T-helper 17 cell (primary cell): ENCODE measurements at regions not wholly inside any gene's neighbourhood (a gene's known extent, or its start where the extent isn't known, plus 50 kb on each side); places are given as distances from the start of the nearest gene placed in this dataset.
A peak's percentile ranks its signal among the peaks of the same experiment; 100 is the strongest.
"Not testable (repeated sequence)": the region's sequence is repeated elsewhere in the genome, so short reads cannot be mapped to it uniquely, and the experiment has no call there.

ENCODE experiments used
- ATAC-seq: fragments of 150-1000 bp; cut with Tn5 transposase; 2 replicates; pipeline ENCODE4 v1.10.0; 2021; ENCODE audit warnings: mild to moderate bottlenecking, moderate library complexity
- DNase-seq, 3 donors: peaks; one replicate each; pipeline versions ENCODE4 v3.0.0 to v3.0.0-alpha.2; 2020 to 2021
- H3K9me3 ChIP-seq: one replicate; pipeline ENCODE4 v1.7.0; 2013; ENCODE audit warnings: low read length, mild to moderate bottlenecking; ENCODE audit not compliant: control insufficient read depth, poor library complexity, severe bottlenecking
- H3K27ac Mint-ChIP-seq: one replicate; pipeline ENCODE4 v1.8.0; 2022; ENCODE audit warnings: mild to moderate bottlenecking, moderate library complexity, mixed read lengths
- H3K27me3 Mint-ChIP-seq: one replicate; pipeline ENCODE4 v1.8.0; 2022; ENCODE audit warnings: mixed read lengths
- H3K36me3 Mint-ChIP-seq: one replicate; pipeline ENCODE4 v1.8.0; 2022; ENCODE audit warnings: low read depth, mixed read lengths
- H3K4me1 Mint-ChIP-seq: one replicate; pipeline ENCODE4 v1.8.0; 2022; ENCODE audit warnings: mild to moderate bottlenecking, mixed read lengths
- H3K4me3 Mint-ChIP-seq: one replicate; pipeline ENCODE4 v1.8.0; 2022; ENCODE audit warnings: mild to moderate bottlenecking, moderate library complexity, mixed read lengths

DNA sequence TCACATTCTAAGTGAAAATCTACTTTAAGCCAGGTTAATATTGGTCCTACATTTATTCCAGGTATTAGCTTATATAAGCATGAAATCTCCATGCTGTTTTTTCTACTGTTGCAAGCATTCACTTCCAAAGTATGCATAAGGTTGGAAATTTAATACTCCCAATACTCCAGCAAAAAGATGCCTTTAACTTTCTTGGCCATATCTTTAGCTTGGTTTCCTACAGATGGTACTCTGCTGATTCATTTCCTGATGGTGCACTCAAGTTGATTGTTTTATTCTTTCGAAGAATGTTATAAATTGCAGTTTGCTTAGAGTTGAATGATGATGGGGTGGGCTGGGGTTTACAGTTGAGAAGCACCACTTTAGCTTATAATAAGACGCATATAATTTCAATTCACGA lies 330.2 kb downstream of the PTTG2 start:
- Mint-ChIP-seq H3K4me1 (no peaks in the 10 kb centered on the region), H3K27me3 (no peaks in the 10 kb centered on the region), H3K27ac (no peak overlapping the region), H3K36me3 (no peaks in the 10 kb centered on the region), H3K4me3 (no peak overlapping the region)
- ATAC-seq (no peak), DNase-seq (no peak)
- H3K9me3 ChIP-seq = peaks cover 5% of the 10 kb centered on the region

DNA sequence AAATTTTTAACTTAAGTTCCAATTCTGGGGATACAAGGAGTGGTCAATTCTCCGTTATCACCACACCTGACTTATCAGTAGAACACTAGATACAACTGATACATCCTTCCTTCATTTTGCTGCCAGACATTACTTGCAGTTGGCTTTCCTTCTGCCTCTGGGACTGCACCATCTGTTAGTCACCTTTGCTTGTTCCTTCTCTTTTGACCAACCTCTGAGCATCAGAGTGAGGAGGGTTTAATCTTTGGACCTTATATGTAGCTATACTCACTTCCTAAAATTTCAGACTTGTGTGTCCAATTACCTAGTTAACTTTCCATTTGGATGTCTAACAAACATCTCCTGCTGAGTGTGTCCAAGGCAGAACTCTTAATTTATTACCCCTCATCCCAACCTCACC lies 330.7 kb downstream of the PTTG2 start:
- peaks cover 5% of the 10 kb centered on the region for H3K9me3 ChIP-seq
- no peak for ATAC-seq
- DNase-seq = no peak
- Mint-ChIP-seq H3K27ac (no peak overlapping the region), H3K27me3 (no peaks in the 10 kb centered on the region), H3K4me1 (no peaks in the 10 kb centered on the region), H3K36me3 (no peaks in the 10 kb centered on the region), H3K4me3 (no peak overlapping the region)

DNA sequence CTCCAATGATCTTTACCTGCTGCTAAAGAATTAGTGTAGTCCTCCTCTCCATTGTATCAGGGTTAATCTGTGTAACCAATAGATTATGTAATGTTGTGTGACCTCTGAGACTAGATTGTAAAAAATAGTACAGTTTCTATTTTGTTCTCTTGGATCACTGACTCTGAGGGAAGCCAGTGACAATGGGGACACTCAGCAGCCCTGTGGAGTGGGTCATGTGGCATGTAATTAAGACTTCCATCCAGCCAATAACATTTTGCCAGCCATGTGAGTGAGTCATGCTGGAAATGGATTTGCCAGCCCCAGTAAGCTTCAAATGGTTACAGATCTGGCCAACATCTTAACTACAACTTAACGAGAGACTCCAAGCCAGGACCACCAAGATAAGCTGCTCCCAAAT lies 332.3 kb downstream of the PTTG2 start:
- Mint-ChIP-seq H3K4me1 (no peaks in the 10 kb centered on the region), H3K36me3 (no peaks in the 10 kb centered on the region), H3K4me3 (no peak overlapping the region), H3K27me3 (no peaks in the 10 kb centered on the region), H3K27ac (no peak overlapping the region)
- H3K9me3 ChIP-seq = peaks cover 5% of the 10 kb centered on the region
- no peak for DNase-seq
- ATAC-seq = no peak

DNA sequence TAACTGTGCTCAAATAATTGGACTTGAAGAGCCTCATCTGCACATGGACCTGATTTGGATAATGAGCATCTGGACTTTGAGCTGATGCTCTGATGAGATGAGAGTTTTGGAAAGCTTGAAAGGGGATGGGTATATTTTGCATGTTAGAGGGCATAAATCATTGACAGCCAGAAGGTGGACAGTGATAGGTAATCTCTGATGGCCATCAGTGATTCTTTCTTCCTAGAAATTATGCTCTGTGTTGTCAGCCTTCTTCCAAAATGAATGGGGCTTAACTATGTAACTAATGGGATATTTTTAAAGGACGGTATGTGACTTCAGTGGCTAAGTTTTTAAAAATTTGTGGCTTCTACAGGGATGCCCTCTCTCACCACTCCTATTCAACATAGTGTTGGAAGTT lies 334.0 kb downstream of the PTTG2 start:
- Mint-ChIP-seq H3K4me3 (no peak overlapping the region), H3K27ac (no peak overlapping the region), H3K27me3 (no peaks in the 10 kb centered on the region), H3K4me1 (no peaks in the 10 kb centered on the region), H3K36me3 (no peaks in the 10 kb centered on the region)
- no peak for ATAC-seq
- DNase-seq = no peak
- peaks cover 13% of the 10 kb centered on the region for H3K9me3 ChIP-seq

DNA sequence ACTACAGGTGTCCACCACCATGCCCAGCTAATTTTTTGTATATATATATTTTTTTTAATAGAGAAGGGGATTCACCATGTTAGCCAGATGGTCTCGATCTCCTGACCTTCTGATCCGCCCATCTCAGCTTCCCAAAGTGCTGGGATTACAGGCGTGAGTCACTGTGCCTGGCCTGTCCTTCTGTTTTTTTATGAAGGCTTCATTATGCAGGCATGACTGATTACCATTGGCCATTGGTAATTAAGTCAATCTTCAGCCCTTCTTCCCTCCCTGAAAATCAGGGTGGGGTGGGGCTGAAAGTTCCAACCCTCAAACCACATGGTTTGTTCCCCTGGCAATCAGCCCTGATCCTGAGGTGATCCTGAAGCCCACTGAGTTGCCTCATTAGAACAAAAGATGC lies 336.9 kb downstream of the PTTG2 start:
- H3K9me3 ChIP-seq = peaks cover 13% of the 10 kb centered on the region
- Mint-ChIP-seq H3K27ac (no peak overlapping the region), H3K36me3 (no peaks in the 10 kb centered on the region), H3K4me1 (no peaks in the 10 kb centered on the region), H3K27me3 (no peaks in the 10 kb centered on the region), H3K4me3 (no peak overlapping the region)
- ATAC-seq = no peak
- DNase-seq = no peak

DNA sequence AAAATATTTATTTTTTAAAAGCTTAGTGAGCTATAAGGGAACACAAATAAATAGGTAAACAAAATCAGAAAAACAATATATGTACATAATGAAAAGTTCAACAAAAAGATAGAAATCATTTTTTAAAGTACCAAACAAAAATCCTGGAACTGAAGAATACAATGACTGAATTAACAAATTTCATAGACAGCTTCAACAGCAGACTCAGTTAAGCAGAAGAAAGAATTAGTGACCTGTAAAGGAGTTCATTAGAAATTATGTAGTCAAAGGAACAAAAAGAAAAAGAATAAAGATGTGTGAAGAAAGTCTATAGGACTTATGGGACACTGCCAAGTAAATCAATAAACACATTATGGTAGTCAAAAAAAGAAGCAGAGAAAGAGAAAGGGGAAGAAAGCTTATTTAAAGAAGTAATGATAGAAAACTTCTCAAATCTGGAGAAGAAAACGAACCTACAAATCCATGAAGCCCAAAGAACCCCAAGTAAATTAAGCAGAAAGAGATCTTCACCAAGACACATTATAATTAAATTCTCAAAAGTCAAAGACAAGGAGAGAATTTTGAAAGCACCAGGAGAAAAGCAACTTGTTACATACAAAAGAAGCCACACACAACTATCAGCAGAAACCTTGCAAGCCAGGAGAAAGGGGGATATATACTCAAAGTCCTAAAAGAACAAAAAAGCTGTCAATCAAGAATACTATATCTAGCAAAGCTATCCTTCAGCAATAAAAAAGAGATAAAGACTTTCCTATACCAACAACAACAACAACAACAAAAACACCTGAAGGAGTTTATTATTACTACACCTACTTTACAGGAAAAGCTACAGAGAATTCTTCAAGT lies 338.9 kb downstream of the PTTG2 start:
- peaks cover 8% of the 10 kb centered on the region for H3K9me3 ChIP-seq

DNA sequence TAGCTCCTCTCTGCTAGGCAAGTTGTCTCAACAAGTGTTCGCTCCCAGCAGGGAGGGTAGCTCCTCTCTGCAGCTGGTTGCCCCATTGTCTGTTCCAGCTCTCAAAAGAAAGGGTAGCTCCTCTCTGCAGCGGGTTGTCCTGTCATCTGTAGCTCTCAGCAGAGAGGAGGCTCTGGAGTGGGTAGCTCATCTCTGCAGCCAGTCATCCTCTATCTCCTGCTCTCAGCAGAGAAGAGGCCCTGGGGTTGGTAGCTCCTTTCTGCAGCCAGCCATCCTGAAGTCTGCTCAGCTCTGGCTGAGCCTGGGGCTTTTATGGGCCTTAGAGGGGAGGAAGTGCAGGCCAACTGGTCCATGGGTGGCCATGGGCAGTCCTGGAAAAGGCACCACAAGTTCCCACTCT lies 342.7 kb downstream of the PTTG2 start:
- no peaks in the 10 kb centered on the region for H3K36me3 Mint-ChIP-seq

More for the DNA sequence above, 338.9 kb downstream of the PTTG2 start:
- H3K27ac Mint-ChIP-seq = no peak overlapping the region
- H3K4me1 Mint-ChIP-seq = no peaks in the 10 kb centered on the region
- ATAC-seq = no peak
- H3K27me3 Mint-ChIP-seq = no peaks in the 10 kb centered on the region
- no peak for DNase-seq
- no peak overlapping the region for H3K4me3 Mint-ChIP-seq
- H3K36me3 Mint-ChIP-seq = no peaks in the 10 kb centered on the region

DNA sequence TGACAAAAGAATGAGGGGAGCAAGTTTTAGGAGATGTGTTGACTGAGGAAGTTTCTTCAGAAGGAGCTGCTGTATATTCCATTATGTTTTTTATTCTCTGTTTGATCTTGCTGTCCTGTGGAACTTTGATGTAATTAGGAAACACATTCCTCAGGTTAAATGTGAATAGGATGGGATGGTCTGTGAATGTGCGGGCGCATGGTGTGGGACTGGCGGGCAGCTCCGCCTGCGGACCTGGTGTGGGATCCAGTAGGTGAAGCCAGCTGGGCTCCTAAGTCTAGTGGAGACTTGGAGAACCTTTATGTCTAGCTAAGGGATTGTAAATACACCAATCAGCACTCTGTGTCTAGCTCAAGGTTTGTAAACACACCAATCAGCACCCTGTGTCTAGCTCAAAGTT lies 344.3 kb downstream of the PTTG2 start:
- DNase-seq, H3K27me3 Mint-ChIP-seq, H3K9me3 ChIP-seq, H3K4me3 Mint-ChIP-seq, H3K27ac Mint-ChIP-seq, H3K36me3 Mint-ChIP-seq, ATAC-seq: not testable (repeated sequence)
- H3K4me1 Mint-ChIP-seq = peaks cover 18% of the 10 kb centered on the region

More for the DNA sequence above, 342.7 kb downstream of the PTTG2 start:
- Mint-ChIP-seq H3K4me3 (no peak overlapping the region), H3K4me1 (peaks cover 13% of the 10 kb centered on the region), H3K27ac (no peak overlapping the region), H3K27me3 (no peaks in the 10 kb centered on the region)
- ATAC-seq = no peak
- DNase-seq = no peak
- H3K9me3 ChIP-seq = peaks cover 8% of the 10 kb centered on the region

DNA sequence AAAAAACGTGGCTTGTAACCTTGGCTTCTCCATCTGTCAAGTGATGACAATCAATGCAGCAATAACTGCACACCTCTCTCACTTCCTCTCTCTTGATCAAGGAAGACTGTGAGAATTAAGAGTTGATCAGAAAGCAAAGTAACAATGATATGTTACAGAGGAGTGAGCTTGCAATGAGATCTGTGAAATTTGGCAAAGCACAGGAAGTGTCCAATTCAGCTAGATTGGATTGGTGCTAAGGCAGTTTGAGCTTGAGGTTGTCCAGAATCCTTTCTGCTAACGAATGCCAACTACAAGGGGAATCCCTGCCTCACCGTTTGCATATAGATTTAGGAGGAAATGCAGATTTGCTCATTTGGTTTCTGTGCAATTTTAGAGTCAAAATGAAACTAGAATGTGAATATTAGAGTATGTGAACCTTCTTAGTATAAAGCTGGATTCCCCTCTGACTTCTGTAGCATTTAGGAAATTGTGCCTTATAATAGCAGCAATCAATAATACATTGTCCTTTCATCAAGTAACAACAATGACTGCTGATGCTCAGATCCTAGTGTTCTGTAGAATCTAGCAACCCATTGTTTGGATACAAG lies 346.4 kb downstream of the PTTG2 start:
- Mint-ChIP-seq H3K4me1 (peaks cover 38% of the 10 kb centered on the region), H3K36me3 (no peaks in the 10 kb centered on the region), H3K4me3 (peak overlapping the region; percentile 28), H3K27me3 (no peaks in the 10 kb centered on the region), H3K27ac (peak overlapping the region; percentile 75)
- ATAC-seq = no peak
- no peak for DNase-seq
- no peaks in the 10 kb centered on the region for H3K9me3 ChIP-seq

DNA sequence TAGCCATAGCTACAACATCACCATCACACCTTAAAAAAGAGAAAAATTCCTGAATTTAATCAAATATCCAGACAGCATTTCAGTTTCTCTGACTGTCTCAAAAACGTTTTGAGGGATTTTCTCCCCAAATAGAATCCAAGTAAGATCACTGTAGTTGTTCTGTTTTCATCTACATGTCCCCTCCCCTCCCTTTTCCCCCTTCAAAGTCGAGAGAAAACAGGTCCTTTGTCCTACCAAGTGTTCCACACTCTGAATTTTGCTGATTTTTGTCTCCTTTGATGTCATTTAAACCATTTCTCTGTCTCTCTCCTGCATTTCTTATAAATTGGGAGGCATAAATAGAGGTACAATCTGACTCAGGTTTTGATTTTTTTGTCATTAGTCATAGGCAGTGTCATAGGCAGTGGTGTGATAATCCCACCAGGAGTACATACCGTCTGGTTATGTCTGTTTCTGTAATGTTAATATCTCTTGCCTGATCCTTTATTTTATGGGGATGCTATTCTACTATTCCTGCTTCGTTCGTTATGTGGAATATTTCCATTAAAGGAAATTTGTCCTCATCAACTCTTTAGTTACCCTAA lies 348.6 kb downstream of the PTTG2 start:
- H3K4me1 Mint-ChIP-seq = peaks cover 44% of the 10 kb centered on the region
- no peaks in the 10 kb centered on the region for H3K27me3 Mint-ChIP-seq
- no peaks in the 10 kb centered on the region for H3K9me3 ChIP-seq
- ATAC-seq (no peak), DNase-seq (no peak)
- H3K36me3 Mint-ChIP-seq = peaks cover 4% of the 10 kb centered on the region
- H3K4me3 Mint-ChIP-seq = no peak overlapping the region
- H3K27ac Mint-ChIP-seq = peak overlapping the region; percentile 83

DNA sequence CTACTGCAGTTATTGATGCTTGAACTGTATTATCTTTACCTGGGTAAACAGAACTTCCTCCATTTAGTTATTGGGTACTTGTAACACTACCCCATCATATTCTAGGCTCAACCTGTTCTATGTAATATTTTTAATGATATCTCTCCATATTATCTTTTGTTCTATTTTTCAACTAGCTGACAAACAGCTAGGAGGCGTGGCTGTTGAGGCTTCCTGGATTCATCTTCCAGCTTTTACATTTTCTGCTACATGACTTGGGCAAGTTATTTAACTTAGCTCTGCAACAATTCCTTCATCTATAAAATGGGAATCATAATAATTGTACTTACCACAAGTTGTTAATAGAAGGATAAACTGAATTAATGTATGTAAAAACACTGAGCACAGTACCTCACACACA lies 349.3 kb downstream of the PTTG2 start:
- Mint-ChIP-seq H3K36me3 (peaks cover 4% of the 10 kb centered on the region), H3K27me3 (no peaks in the 10 kb centered on the region), H3K27ac (peak overlapping the region; percentile 83), H3K4me3 (no peak overlapping the region), H3K4me1 (peaks cover 48% of the 10 kb centered on the region)
- no peaks in the 10 kb centered on the region for H3K9me3 ChIP-seq
- DNase-seq (no peak), ATAC-seq (no peak)

DNA sequence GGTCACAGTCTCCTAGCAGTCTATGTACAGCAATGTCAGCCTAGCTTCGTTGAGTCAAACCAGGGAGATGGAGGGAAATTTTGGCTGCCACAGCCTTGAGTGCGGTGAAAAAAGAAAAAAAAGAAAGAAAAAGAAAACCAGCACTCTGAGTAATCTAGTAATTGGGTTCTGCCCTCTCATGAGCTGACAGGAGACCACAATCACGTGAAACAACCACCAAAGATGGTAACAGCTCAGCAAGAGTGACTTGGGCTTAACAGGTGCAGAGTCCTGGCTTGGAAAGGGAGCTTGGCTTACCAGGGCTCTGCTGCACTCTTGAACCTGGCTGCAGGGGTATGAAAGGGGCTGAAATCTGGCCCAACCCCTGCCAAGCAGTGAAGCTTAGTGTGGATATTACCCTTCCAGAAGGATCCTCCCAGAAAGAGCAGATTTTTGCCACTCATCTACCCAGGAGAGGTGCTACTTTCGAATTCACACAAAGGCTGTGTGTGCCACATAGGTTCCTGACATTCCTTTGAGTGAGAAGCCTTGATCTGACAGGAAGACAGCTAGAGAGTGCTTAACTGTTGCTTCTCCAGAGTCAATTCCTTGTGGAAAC lies 350.3 kb downstream of the PTTG2 start:
- Mint-ChIP-seq H3K4me1 (peaks cover 48% of the 10 kb centered on the region), H3K4me3 (peak overlapping the region; percentile 74), H3K27ac (peak overlapping the region; percentile 83), H3K27me3 (no peaks in the 10 kb centered on the region), H3K36me3 (peaks cover 4% of the 10 kb centered on the region)
- DNase-seq = peak; percentile 20 to 46 (median 44)
- H3K9me3 ChIP-seq = no peaks in the 10 kb centered on the region
- ATAC-seq = peak; percentile 97

DNA sequence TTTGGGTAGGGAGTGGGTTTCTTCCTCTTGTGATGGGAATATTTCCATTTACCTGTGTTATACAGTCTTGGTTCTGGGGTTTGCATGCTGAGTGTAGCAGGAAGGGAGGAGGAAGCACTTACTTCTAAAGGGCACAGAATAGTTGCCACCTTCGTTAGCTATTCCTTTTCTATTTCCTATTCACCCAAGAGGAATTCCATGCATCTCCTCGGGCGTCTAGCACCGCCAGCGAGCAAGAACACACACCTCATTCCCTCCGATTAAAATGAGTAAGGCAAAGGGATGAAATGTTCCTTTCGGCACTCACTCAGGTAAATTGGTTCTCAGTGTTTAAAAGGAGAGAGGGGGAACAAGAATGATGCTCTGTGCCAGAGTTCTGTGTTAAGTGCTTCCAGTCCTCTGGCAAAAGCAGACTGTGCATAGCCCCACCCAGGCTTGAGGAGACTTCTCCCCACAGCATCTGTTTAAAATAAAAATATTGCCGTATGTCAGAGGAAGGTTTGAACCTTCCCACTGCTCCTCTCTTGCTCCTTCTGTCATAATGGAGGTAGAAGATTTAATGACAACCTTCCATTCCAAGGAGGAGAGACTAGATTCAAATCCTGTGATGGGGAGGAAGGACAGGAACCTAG lies 351.4 kb downstream of the PTTG2 start:
- H3K27ac Mint-ChIP-seq = peak overlapping the region; percentile 83
- peaks cover 4% of the 10 kb centered on the region for H3K36me3 Mint-ChIP-seq
- H3K27me3 Mint-ChIP-seq = no peaks in the 10 kb centered on the region
- ATAC-seq = no peak
- peaks cover 44% of the 10 kb centered on the region for H3K4me1 Mint-ChIP-seq
- H3K4me3 Mint-ChIP-seq = no peak overlapping the region
- no peaks in the 10 kb centered on the region for H3K9me3 ChIP-seq
- DNase-seq = no peak
